ENCODE measurements at regions not wholly inside any gene's neighbourhood (a gene's known extent, or its start where the extent isn't known, plus 50 kb on each side); places are given as distances from the start of the nearest gene placed in this dataset.
A peak's percentile ranks its signal among the peaks of the same experiment; 100 is the strongest.

- TF ChIP-seq CTCF (IDR thresholded peaks at IDR 0.05; ENCODE audit: low read depth, low read length): no peak
- no peak overlapping the region for H3K4me3 ChIP-seq (ENCODE audit: low read depth, low read length)
- in situ Hi-C loops (cut with HindIII; ENCODE audit: low sequenced_read_pairs): no loop called here
- no peak for DNase-seq (ENCODE audit: low read depth, low spot score)
Observed at GRCh38 chr6:148602136-148602535, 144.7 kb upstream of the UST start.

DNA sequence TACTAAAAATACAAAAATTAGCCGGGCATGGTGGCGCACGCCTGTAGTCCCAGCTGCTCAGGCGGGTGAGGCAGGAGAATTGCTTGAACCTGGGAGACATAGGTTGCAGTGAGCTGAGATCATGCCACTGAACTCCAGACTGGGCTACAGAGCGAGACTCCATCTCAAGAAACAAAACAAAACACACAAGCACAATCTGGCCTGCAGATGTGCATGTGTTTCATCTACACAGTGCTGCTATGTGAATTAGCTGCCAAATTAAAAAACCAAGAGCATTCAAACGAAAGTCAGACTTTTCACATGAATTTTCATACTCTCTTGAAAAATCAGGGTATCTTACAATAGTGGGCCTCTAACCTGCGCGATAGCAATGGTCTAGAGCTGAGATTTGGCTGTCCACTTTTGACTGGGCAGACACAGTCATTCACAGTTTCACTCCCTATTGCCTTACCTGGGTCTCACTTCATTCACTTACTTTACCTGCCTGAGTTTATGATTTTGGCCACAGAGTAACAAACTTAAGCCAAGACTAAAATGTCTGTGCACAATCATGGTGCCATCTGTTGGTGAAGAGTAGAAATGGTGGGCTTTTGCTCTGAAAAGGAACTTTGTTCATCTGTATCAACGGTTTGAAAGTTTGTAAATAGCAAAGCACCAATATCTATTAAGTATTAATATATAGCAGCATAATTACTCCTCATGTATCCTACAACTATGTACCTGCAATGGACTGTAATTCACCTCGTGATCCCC is 138.5 kb upstream of the UST start:
- TF ChIP-seq CTCF (IDR thresholded peaks at IDR 0.05; ENCODE audit: low read depth, low read length): peak; percentile 75
- DNase-seq (ENCODE audit: low read depth, low spot score): peak; percentile 28
- no peak overlapping the region for H3K4me3 ChIP-seq (ENCODE audit: low read depth, low read length)
- in situ Hi-C loops (cut with HindIII; ENCODE audit: low sequenced_read_pairs): no loop called here

GRCh38 chr6:148611213-148611612 is 135.6 kb upstream of the UST start:
- in situ Hi-C loops (cut with HindIII; ENCODE audit: low sequenced_read_pairs): no loop called here
- peak; percentile 31 for DNase-seq (ENCODE audit: low read depth, low spot score)
- H3K4me3 ChIP-seq (ENCODE audit: low read depth, low read length): no peak overlapping the region
- no peak for TF ChIP-seq CTCF (IDR thresholded peaks at IDR 0.05; ENCODE audit: low read depth, low read length)

- no peak for TF ChIP-seq CTCF (IDR thresholded peaks at IDR 0.05; ENCODE audit: low read depth, low read length)
- DNase-seq (ENCODE audit: low read depth, low spot score): no peak
- no peak overlapping the region for H3K4me3 ChIP-seq (ENCODE audit: low read depth, low read length)
- in situ Hi-C loops (cut with HindIII; ENCODE audit: low sequenced_read_pairs): no loop called here
Observed at GRCh38 chr6:148612043-148612442, 134.8 kb upstream of the UST start.

DNA sequence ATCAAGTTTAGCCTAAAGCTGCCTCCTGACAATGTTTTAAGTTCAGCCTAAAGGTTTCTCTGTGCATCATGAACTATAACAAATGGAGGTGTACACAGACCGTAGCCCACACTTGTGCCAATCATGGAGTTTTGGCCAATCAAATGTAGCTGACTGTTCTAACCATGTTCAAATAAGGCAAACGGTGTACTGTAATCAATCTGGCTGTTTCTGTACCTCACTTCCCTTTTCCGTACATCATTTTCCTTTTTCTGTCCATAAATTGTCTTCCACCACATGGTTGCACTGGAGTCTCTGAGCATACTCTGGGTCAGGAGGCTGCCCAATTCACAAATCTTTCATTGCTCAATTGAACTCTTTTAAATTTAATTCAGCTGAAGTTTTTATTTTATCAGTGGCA is 132.2 kb upstream of the UST start:
- no peak overlapping the region for H3K4me3 ChIP-seq (ENCODE audit: low read depth, low read length)
- in situ Hi-C loops (cut with HindIII; ENCODE audit: low sequenced_read_pairs): no loop called here
- no peak for DNase-seq (ENCODE audit: low read depth, low spot score)
- TF ChIP-seq CTCF (IDR thresholded peaks at IDR 0.05; ENCODE audit: low read depth, low read length): no peak

DNA sequence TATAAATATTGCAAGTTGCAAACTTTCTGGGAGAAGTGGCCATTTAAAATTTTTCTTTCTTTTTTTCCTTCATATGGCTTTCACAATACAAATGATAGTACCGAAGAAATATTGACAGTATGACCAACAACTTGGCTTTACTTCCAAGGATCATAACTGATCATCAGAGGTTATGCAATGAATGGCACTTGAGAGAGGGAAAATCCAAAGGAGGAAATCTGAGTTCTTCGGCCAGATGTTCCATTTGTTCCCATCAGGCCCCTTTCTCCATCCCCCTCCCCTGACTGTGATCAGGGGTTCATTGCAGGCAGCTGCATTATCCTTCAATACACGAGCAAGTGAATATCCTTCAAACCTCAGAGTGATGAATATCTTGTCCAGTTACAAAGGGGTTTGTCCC is 130.0 kb upstream of the UST start:
- no peak overlapping the region for H3K4me3 ChIP-seq (ENCODE audit: low read depth, low read length)
- DNase-seq (ENCODE audit: low read depth, low spot score): no peak
- in situ Hi-C loops (cut with HindIII; ENCODE audit: low sequenced_read_pairs): no loop called here
- no peak for TF ChIP-seq CTCF (IDR thresholded peaks at IDR 0.05; ENCODE audit: low read depth, low read length)

Data from astrocyte of the spinal cord (primary cell).